B cell (primary cell): ENCODE measurements at regions not wholly inside any gene's neighbourhood (a gene's known extent, or its start where the extent isn't known, plus 50 kb on each side); places are given as distances from the start of the nearest gene placed in this dataset.

Experiments
- ATAC-seq: fragments of 200-7000 bp; cut with Tn5 transposase; one replicate; pipeline ENCODE4 v1.10.0; 2021; ENCODE audit warnings: low read depth, mild to moderate bottlenecking, moderate number of reproducible peaks, moderate library complexity
- CTCF ChIA-PET: fragments of 350-600 bp; sonication (Branson Sonifier 250); formaldehyde crosslinking; loops from one replicate; lab custom pipeline; 2021; ENCODE audit warnings: antibody characterized with exemption, inconsistent platforms; lab: Charles Lee
- POLR2A ChIA-PET: fragments of 350-600 bp; sonication (Branson Sonifier 250); formaldehyde crosslinking; loops from one replicate; lab custom pipeline; 2021; ENCODE audit warnings: antibody characterized with exemption; lab: Charles Lee
- DNase-seq: peaks from one replicate; pipeline ENCODE4 v3.0.0; 2013
- H2AFZ ChIP-seq: 2 replicates; pipeline ENCODE4 v1.6.1; 2012; ENCODE audit warnings: mild to moderate bottlenecking, low read depth, low read length; ENCODE audit not compliant: insufficient read depth, poor library complexity, severe bottlenecking
- H3K27ac ChIP-seq, 2 donors: 1 replicate in 1 of 2; 2 replicates in 1 of 2; pipeline ENCODE4 v1.5.1; 2012 to 2013; ENCODE audit warnings: low read length in 2 of 2, mild to moderate bottlenecking in 2 of 2, moderate library complexity in 1 of 2
- H3K27me3 ChIP-seq, 4 experiments: fragments of 200-600 bp in 1 of 4; sonication (generic) in 1 of 4; replicated peaks in 1 of 4; 1 replicate in 2 of 4; 2 replicates in 2 of 4; pipeline versions ENCODE4 v1.6.1 to v1.7.0; 2013 to 2016; ENCODE audit warnings: low read length in 3 of 4, mild to moderate bottlenecking in 2 of 4, mixed read lengths in 1 of 4, moderate library complexity in 1 of 4; ENCODE audit not compliant: insufficient read depth in 4 of 4, control insufficient read depth in 3 of 4; ENCODE audit errors: control extremely low read depth in 1 of 4
- H3K36me3 ChIP-seq, 2 experiments: replicated peaks in 1 of 2; 1 replicate in 1 of 2; 2 replicates in 1 of 2; pipeline versions ENCODE4 v1.6.1 to v1.7.1; 2013; ENCODE audit warnings: low read length in 1 of 2; ENCODE audit not compliant: insufficient read depth in 2 of 2, control insufficient read depth in 1 of 2; ENCODE audit errors: control extremely low read depth in 1 of 2, extremely low read depth in 1 of 2
- H3K4me1 ChIP-seq, 2 donors: fragments of 200-600 bp in 1 of 2; sonication (generic) in 1 of 2; 1 replicate in 1 of 2; 2 replicates in 1 of 2; pipeline versions ENCODE4 v1.5.1 to v1.6.1; 2013 to 2017; ENCODE audit warnings: low read length in 2 of 2; ENCODE audit not compliant: control insufficient read depth in 2 of 2, insufficient read depth in 2 of 2
- H3K4me2 ChIP-seq: replicated peaks from 2 replicates; pipeline ENCODE3; 2012; ENCODE audit warnings: mild to moderate bottlenecking, low read depth, low read length; ENCODE audit not compliant: poor library complexity, severe bottlenecking
- H3K4me3 ChIP-seq, 5 experiments: fragments of 200-600 bp in 1 of 5; sonication (generic) in 1 of 5; 1 replicate in 3 of 5; 2 replicates in 2 of 5; pipeline versions ENCODE4 v1.5.1 to v1.7.0; 2011 to 2016; ENCODE audit warnings: low read length in 4 of 5, mild to moderate bottlenecking in 4 of 5, low read depth in 2 of 5, control low read depth in 1 of 5, moderate library complexity in 1 of 5; ENCODE audit not compliant: insufficient read depth in 1 of 5; ENCODE audit errors: control extremely low read depth in 1 of 5, extremely low read depth in 1 of 5
- H3K79me2 ChIP-seq: fragments of 200-600 bp; sonication (generic); one replicate; pipeline ENCODE4 v1.6.0; 2016; ENCODE audit warnings: low read length; ENCODE audit not compliant: control insufficient read depth, insufficient read depth
- H3K9ac ChIP-seq: fragments of 200-600 bp; sonication (generic); 2 replicates; pipeline ENCODE4 v1.6.1; 2017; ENCODE audit warnings: mild to moderate bottlenecking, low read length, moderate library complexity
- H3K9me3 ChIP-seq, 3 donors: one replicate each; pipeline versions ENCODE4 v1.6.1 to v1.7.1; 2013; ENCODE audit warnings: low read length in 2 of 3; ENCODE audit not compliant: control insufficient read depth in 2 of 3, insufficient read depth in 1 of 3; ENCODE audit errors: control extremely low read depth in 1 of 3
- H4K20me1 ChIP-seq: 2 replicates; pipeline ENCODE4 v1.6.0; 2012; ENCODE audit warnings: mild to moderate bottlenecking, low read length; ENCODE audit not compliant: insufficient read depth, control insufficient read depth, poor library complexity, severe bottlenecking
- H3K27ac Mint-ChIP-seq: one replicate; pipeline ENCODE4 v1.8.0; 2021; ENCODE audit warnings: mixed read lengths
- H3K27me3 Mint-ChIP-seq: one replicate; pipeline ENCODE4 v1.8.0; 2021; ENCODE audit warnings: mixed read lengths
- H3K4me1 Mint-ChIP-seq: one replicate; pipeline ENCODE4 v1.8.0; 2021; ENCODE audit warnings: mixed read lengths
- H3K4me3 Mint-ChIP-seq: one replicate; pipeline ENCODE4 v1.8.0; 2021; ENCODE audit warnings: mixed read lengths
- H3K9me3 Mint-ChIP-seq: one replicate; pipeline ENCODE4 v1.8.0; 2022; ENCODE audit warnings: mixed read lengths; ENCODE audit not compliant: insufficient read depth
- CTCF ChIP-seq: fragments of 200-600 bp; IDR thresholded peaks from one replicate; pipeline ENCODE4 v1.8.0; 2022; ENCODE audit warnings: antibody characterized with exemption, mild to moderate bottlenecking
- EZH2 ChIP-seq: IDR thresholded peaks from 2 replicates; pipeline ENCODE4 v1.6.1; 2012; ENCODE audit warnings: borderline replicate concordance, low read depth, mild to moderate bottlenecking, moderate library complexity, low read length; ENCODE audit not compliant: insufficient read depth, poor library complexity, severe bottlenecking
- WGBS: methylation state at CpG from one replicate; pipeline ENCODE4 v1.1.5; 2013; ENCODE audit warnings: missing lambda C conversion rate; ENCODE audit not compliant: insufficient coverage; 5-methylcytosine and 5-hydroxymethylcytosine counted together
- intact Hi-C: fragments of 100-400 bp; cut with micrococcal nuclease; formaldehyde crosslinking; loops from one replicate; pipeline ENCODE4 v1.10.0; 2022

GRCh38 chr10:131750171-131750895, 150.5 kb upstream of the PPP2R2D start:
- no peak for TF ChIP-seq CTCF
- no peak for TF ChIP-seq EZH2
- Histone ChIP-seq H3K4me3 (no peak overlapping the region), H3K27ac (no peak overlapping the region), H3K9ac (no peak overlapping the region), H3K36me3 (no peaks in the 10 kb centered on the region), H3K4me1 (peaks cover 0 to 8% of the 10 kb centered on the region in 2 donors), H3K79me2 (no peaks in the 10 kb centered on the region), H3K4me2 (no peak overlapping the region), H3K9me3 (no peaks in the 10 kb centered on the region), H4K20me1 (no peaks in the 10 kb centered on the region), H3K27me3 (no peaks in the 10 kb centered on the region), H2AFZ (no peak overlapping the region)
- 74% methylated on average over 20 of the region's 22 CpGs for WGBS
- peaks cover 6% of the 10 kb centered on the region for H3K27me3 Mint-ChIP-seq
- CTCF ChIA-PET = no interaction called here
- POLR2A ChIA-PET = no interaction called here
- ATAC-seq = no peak
- H3K9me3 Mint-ChIP-seq = no peaks in the 10 kb centered on the region
- no peak overlapping the region for H3K27ac Mint-ChIP-seq
- DNase-seq = no peak
- no peaks in the 10 kb centered on the region for H3K4me1 Mint-ChIP-seq
- intact Hi-C loops = no loop called here
- no peak overlapping the region for H3K4me3 Mint-ChIP-seq

GRCh38 chr10:131750973-131751826, 149.6 kb upstream of the PPP2R2D start:
- Histone ChIP-seq H3K27me3 (no peaks in the 10 kb centered on the region), H4K20me1 (no peaks in the 10 kb centered on the region), H3K27ac (no peak overlapping the region), H3K4me1 (peaks cover 0 to 8% of the 10 kb centered on the region in 2 donors), H3K4me3 (no peak overlapping the region), H3K79me2 (no peaks in the 10 kb centered on the region), H3K9me3 (no peaks in the 10 kb centered on the region), H3K9ac (no peak overlapping the region), H3K36me3 (no peaks in the 10 kb centered on the region), H2AFZ (no peak overlapping the region), H3K4me2 (no peak overlapping the region)
- Mint-ChIP-seq H3K4me3 (no peak overlapping the region), H3K4me1 (no peaks in the 10 kb centered on the region), H3K27me3 (peaks cover 3% of the 10 kb centered on the region), H3K27ac (no peak overlapping the region), H3K9me3 (no peaks in the 10 kb centered on the region)
- TF ChIP-seq EZH2 (no peak), CTCF (no peak)
- ATAC-seq (no peak), DNase-seq (no peak)
- 83% methylated on average over 14 of the region's 17 CpGs for WGBS
- POLR2A ChIA-PET = no interaction called here
- CTCF ChIA-PET = no interaction called here
- intact Hi-C loops = no loop called here
